ENCODE measurements at regions not wholly inside any gene's neighbourhood (a gene's known extent, or its start where the extent isn't known, plus 50 kb on each side); places are given as distances from the start of the nearest gene placed in this dataset.
"Not testable (repeated sequence)": the region's sequence is repeated elsewhere in the genome, so short reads cannot be mapped to it uniquely, and the experiment has no call there.

- not testable (repeated sequence) for H3K27me3 Mint-ChIP-seq
These were observed 439.1 kb downstream of the SPATA31A7 start for GRCh38 chr9:61628951-61629350.

GRCh38 chr9:61634192-61634591 is 444.4 kb downstream of the SPATA31A7 start:
- Mint-ChIP-seq H3K27me3 (no peaks in the 10 kb centered on the region), H3K4me1 (ENCODE audit: unreplicated experiment) (no peaks in the 10 kb centered on the region), H3K27ac (no peak overlapping the region), H3K9me3 (no peaks in the 10 kb centered on the region), H3K4me3 (no peak overlapping the region), H3K36me3 (no peaks in the 10 kb centered on the region)
- no peak for DNase-seq (ENCODE audit: extremely low spot score, unreplicated experiment)
- no peak for TF ChIP-seq CTCF (conservative IDR thresholded peaks at IDR 0.05)

More at GRCh38 chr9:61628951-61629350, 439.1 kb downstream of the SPATA31A7 start:
- H3K4me1 Mint-ChIP-seq (ENCODE audit: unreplicated experiment); H3K9me3 Mint-ChIP-seq; H3K27ac Mint-ChIP-seq; DNase-seq (ENCODE audit: extremely low spot score, unreplicated experiment); H3K4me3 Mint-ChIP-seq; H3K36me3 Mint-ChIP-seq: not testable (repeated sequence)

GRCh38 chr9:61664232-61664631 is 474.4 kb downstream of the SPATA31A7 start:
- not testable (repeated sequence) for H3K27ac Mint-ChIP-seq; H3K4me1 Mint-ChIP-seq (ENCODE audit: unreplicated experiment); H3K9me3 Mint-ChIP-seq; H3K27me3 Mint-ChIP-seq; H3K4me3 Mint-ChIP-seq; DNase-seq (ENCODE audit: extremely low spot score, unreplicated experiment); H3K36me3 Mint-ChIP-seq

- H3K27me3 Mint-ChIP-seq = no peaks in the 10 kb centered on the region
- no peaks in the 10 kb centered on the region for H3K4me1 Mint-ChIP-seq (ENCODE audit: unreplicated experiment)
- no peaks in the 10 kb centered on the region for H3K36me3 Mint-ChIP-seq
- H3K27ac Mint-ChIP-seq = no peak overlapping the region
- no peak overlapping the region for H3K4me3 Mint-ChIP-seq
- no peak for TF ChIP-seq CTCF (conservative IDR thresholded peaks at IDR 0.05)
- DNase-seq (ENCODE audit: extremely low spot score, unreplicated experiment) = no peak
- peaks cover 5% of the 10 kb centered on the region for H3K9me3 Mint-ChIP-seq
These were observed 475.5 kb downstream of the SPATA31A7 start for GRCh38 chr9:61665330-61665751.

- Mint-ChIP-seq H3K27ac (no peak overlapping the region), H3K27me3 (no peaks in the 10 kb centered on the region), H3K9me3 (peaks cover 5% of the 10 kb centered on the region), H3K36me3 (no peaks in the 10 kb centered on the region), H3K4me1 (ENCODE audit: unreplicated experiment) (no peaks in the 10 kb centered on the region), H3K4me3 (no peak overlapping the region)
- no peak for TF ChIP-seq CTCF (conservative IDR thresholded peaks at IDR 0.05)
- no peak for DNase-seq (ENCODE audit: extremely low spot score, unreplicated experiment)
These were observed 476.0 kb downstream of the SPATA31A7 start for GRCh38 chr9:61665829-61666228.

- no peak for TF ChIP-seq CTCF (conservative IDR thresholded peaks at IDR 0.05)
- no peaks in the 10 kb centered on the region for H3K4me1 Mint-ChIP-seq (ENCODE audit: unreplicated experiment)
- H3K27ac Mint-ChIP-seq = no peak overlapping the region
- DNase-seq (ENCODE audit: extremely low spot score, unreplicated experiment) = peak; percentile 31
- no peaks in the 10 kb centered on the region for H3K27me3 Mint-ChIP-seq
- H3K9me3 Mint-ChIP-seq = peaks cover 5% of the 10 kb centered on the region
- H3K36me3 Mint-ChIP-seq = no peaks in the 10 kb centered on the region
- H3K4me3 Mint-ChIP-seq = no peak overlapping the region
These were observed 476.5 kb downstream of the SPATA31A7 start for GRCh38 chr9:61666310-61666709.

- TF ChIP-seq CTCF (conservative IDR thresholded peaks at IDR 0.05) = no peak
- peak; percentile 58 for DNase-seq (ENCODE audit: extremely low spot score, unreplicated experiment)
- Mint-ChIP-seq H3K36me3 (no peaks in the 10 kb centered on the region), H3K4me3 (no peak overlapping the region), H3K9me3 (peaks cover 5% of the 10 kb centered on the region), H3K27ac (no peak overlapping the region), H3K4me1 (ENCODE audit: unreplicated experiment) (no peaks in the 10 kb centered on the region), H3K27me3 (no peaks in the 10 kb centered on the region)
These were observed 477.1 kb downstream of the SPATA31A7 start for GRCh38 chr9:61666849-61667371.
